ENCODE measurements at regions not wholly inside any gene's neighbourhood (a gene's known extent, or its start where the extent isn't known, plus 50 kb on each side); places are given as distances from the start of the nearest gene placed in this dataset.

DNA sequence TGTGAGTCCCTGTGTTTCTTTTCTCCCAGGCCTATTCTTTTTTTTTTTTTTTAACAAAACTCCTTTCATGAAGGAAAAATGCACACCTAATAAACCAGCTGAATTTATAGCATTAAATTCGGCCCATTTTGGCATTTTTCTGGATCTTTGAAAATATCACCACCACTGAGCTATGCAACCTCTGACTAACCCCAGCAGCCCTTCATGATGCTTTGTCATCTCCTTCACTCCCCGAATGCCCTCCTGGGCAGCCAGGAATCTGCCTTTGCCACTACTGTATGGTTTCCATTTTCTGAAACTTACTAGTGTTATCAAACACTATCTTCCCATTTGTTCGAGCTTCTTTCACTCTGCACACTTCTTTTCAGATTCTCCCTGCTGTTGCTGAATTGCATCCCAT is 97.9 kb downstream of the ZNF280B start:
- POLR2A ChIA-PET = no interaction called here
- no peaks in the 10 kb centered on the region for H3K36me3 Mint-ChIP-seq
- no peaks in the 10 kb centered on the region for H3K4me1 Mint-ChIP-seq
- CTCF ChIA-PET = interaction anchor here (1.4 kb wide), 1 partner anchor 12 kb away, joined by 7 read pairs; no protein-coding TSS in a partner anchor
- DNase-seq (ENCODE audit: low spot score) = no peak
- ATAC-seq = no peak
- no peak overlapping the region for H3K27ac Mint-ChIP-seq
- no peaks in the 10 kb centered on the region for H3K9me3 Mint-ChIP-seq
- TF ChIP-seq NFYB (CRISPR knock-in tag; conservative IDR thresholded peaks at IDR 0.05; ENCODE audit: low read depth) (no peak), TEAD4 (CRISPR knock-in tag; IDR thresholded peaks at IDR 0.05) (no peak), ZNF121 (CRISPR knock-in tag; IDR thresholded peaks at IDR 0.05) (no peak), RORB (CRISPR knock-in tag; IDR thresholded peaks at IDR 0.05) (no peak), MYBL2 (CRISPR knock-in tag; IDR thresholded peaks at IDR 0.05) (no peak), ETV6 (CRISPR knock-in tag; IDR thresholded peaks at IDR 0.05) (no peak), SOX15 (CRISPR knock-in tag; IDR thresholded peaks at IDR 0.05) (no peak), GABPB1 (CRISPR knock-in tag; IDR thresholded peaks at IDR 0.05) (no peak), KAT7 (CRISPR knock-in tag; IDR thresholded peaks at IDR 0.05; ENCODE audit: borderline replicate concordance) (no peak), ZNF138 (CRISPR knock-in tag; conservative IDR thresholded peaks at IDR 0.05) (no peak), OVOL2 (CRISPR knock-in tag; IDR thresholded peaks at IDR 0.05; ENCODE audit: borderline replicate concordance) (no peak), ATF1 (CRISPR knock-in tag; IDR thresholded peaks at IDR 0.05) (no peak), GRHL2 (CRISPR knock-in tag; IDR thresholded peaks at IDR 0.05; ENCODE audit: insufficient replicate concordance, severe bottlenecking) (no peak), SMAD3 (CRISPR knock-in tag; IDR thresholded peaks at IDR 0.05; ENCODE audit: borderline replicate concordance) (no peak)
- TF ChIP-seq, protein P1, sequence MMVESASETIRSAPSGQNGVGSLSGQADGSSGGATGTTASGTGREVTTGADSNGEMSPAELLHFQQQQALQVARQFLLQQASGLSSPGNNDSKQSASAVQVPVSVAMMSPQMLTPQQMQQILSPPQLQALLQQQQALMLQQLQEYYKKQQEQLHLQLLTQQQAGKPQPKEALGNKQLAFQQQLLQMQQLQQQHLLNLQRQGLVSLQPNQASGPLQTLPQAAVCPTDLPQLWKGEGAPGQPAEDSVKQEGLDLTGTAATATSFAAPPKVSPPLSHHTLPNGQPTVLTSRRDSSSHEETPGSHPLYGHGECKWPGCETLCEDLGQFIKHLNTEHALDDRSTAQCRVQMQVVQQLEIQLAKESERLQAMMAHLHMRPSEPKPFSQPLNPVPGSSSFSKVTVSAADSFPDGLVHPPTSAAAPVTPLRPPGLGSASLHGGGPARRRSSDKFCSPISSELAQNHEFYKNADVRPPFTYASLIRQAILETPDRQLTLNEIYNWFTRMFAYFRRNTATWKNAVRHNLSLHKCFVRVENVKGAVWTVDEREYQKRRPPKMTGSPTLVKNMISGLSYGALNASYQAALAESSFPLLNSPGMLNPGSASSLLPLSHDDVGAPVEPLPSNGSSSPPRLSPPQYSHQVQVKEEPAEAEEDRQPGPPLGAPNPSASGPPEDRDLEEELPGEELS (CRISPR knock-in tag; IDR thresholded peaks at IDR 0.05) = no peak
- TF ChIP-seq, protein P2, sequence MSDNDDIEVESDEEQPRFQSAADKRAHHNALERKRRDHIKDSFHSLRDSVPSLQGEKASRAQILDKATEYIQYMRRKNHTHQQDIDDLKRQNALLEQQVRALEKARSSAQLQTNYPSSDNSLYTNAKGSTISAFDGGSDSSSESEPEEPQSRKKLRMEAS (CRISPR knock-in tag; IDR thresholded peaks at IDR 0.05) = no peak
- TF ChIP-seq, protein P3, sequence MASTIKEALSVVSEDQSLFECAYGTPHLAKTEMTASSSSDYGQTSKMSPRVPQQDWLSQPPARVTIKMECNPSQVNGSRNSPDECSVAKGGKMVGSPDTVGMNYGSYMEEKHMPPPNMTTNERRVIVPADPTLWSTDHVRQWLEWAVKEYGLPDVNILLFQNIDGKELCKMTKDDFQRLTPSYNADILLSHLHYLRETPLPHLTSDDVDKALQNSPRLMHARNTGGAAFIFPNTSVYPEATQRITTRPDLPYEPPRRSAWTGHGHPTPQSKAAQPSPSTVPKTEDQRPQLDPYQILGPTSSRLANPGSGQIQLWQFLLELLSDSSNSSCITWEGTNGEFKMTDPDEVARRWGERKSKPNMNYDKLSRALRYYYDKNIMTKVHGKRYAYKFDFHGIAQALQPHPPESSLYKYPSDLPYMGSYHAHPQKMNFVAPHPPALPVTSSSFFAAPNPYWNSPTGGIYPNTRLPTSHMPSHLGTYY (CRISPR knock-in tag; IDR thresholded peaks at IDR 0.05) = no peak
- TF ChIP-seq, protein P4, sequence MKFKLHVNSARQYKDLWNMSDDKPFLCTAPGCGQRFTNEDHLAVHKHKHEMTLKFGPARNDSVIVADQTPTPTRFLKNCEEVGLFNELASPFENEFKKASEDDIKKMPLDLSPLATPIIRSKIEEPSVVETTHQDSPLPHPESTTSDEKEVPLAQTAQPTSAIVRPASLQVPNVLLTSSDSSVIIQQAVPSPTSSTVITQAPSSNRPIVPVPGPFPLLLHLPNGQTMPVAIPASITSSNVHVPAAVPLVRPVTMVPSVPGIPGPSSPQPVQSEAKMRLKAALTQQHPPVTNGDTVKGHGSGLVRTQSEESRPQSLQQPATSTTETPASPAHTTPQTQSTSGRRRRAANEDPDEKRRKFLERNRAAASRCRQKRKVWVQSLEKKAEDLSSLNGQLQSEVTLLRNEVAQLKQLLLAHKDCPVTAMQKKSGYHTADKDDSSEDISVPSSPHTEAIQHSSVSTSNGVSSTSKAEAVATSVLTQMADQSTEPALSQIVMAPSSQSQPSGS (CRISPR knock-in tag; IDR thresholded peaks at IDR 0.05; ENCODE audit: borderline replicate concordance, low read depth) = no peak
- TF ChIP-seq, protein P5, sequence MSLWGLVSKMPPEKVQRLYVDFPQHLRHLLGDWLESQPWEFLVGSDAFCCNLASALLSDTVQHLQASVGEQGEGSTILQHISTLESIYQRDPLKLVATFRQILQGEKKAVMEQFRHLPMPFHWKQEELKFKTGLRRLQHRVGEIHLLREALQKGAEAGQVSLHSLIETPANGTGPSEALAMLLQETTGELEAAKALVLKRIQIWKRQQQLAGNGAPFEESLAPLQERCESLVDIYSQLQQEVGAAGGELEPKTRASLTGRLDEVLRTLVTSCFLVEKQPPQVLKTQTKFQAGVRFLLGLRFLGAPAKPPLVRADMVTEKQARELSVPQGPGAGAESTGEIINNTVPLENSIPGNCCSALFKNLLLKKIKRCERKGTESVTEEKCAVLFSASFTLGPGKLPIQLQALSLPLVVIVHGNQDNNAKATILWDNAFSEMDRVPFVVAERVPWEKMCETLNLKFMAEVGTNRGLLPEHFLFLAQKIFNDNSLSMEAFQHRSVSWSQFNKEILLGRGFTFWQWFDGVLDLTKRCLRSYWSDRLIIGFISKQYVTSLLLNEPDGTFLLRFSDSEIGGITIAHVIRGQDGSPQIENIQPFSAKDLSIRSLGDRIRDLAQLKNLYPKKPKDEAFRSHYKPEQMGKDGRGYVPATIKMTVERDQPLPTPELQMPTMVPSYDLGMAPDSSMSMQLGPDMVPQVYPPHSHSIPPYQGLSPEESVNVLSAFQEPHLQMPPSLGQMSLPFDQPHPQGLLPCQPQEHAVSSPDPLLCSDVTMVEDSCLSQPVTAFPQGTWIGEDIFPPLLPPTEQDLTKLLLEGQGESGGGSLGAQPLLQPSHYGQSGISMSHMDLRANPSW (CRISPR knock-in tag; conservative IDR thresholded peaks at IDR 0.05; ENCODE audit: low read depth) = no peak
- peaks cover 100% of the 10 kb centered on the region for H3K27me3 Mint-ChIP-seq (ENCODE audit: low read depth)
- no peak overlapping the region for H3K4me3 Mint-ChIP-seq

DNA sequence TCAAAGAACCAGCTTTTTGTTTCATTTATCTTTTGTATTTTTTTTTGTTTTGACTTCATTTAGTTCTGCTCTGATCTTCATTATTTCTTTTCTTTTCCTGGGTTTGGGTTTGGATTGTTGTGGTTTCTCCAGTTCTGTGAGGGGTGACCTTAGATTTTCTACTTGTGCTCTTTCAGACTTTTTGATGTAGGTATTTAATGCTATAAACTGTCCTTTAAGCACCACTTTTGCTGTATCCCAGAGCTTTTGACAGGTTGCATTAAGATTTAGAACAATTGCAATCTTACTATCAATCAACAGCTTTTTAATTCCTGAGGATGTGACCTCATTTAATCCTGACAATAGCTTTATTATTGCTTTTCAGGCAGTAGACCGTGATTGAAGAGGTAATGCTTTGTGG is 94.3 kb downstream of the ZNF280B start:
- DNase-seq (ENCODE audit: low spot score) (no peak), ATAC-seq (no peak)
- CTCF ChIA-PET = interaction anchor here (1.4 to 2.5 kb wide), 3 partner anchors 8 to 57 kb away, joined by 3 to 21 read pairs (median 4); no protein-coding TSS in a partner anchor
- H3K4me1 Mint-ChIP-seq = no peaks in the 10 kb centered on the region
- H3K36me3 Mint-ChIP-seq = no peaks in the 10 kb centered on the region
- POLR2A ChIA-PET = no interaction called here
- no peak overlapping the region for H3K27ac Mint-ChIP-seq
- H3K27me3 Mint-ChIP-seq (ENCODE audit: low read depth) = peaks cover 100% of the 10 kb centered on the region
- H3K4me3 Mint-ChIP-seq = no peak overlapping the region
- no peaks in the 10 kb centered on the region for H3K9me3 Mint-ChIP-seq
- TF ChIP-seq ATF1 (CRISPR knock-in tag; IDR thresholded peaks at IDR 0.05) (no peak), ZNF263 (CRISPR knock-in tag; IDR thresholded peaks at IDR 0.05; ENCODE audit: low read depth) (no peak), SMAD3 (CRISPR knock-in tag; IDR thresholded peaks at IDR 0.05; ENCODE audit: borderline replicate concordance) (no peak), NR1H2 (CRISPR knock-in tag; IDR thresholded peaks at IDR 0.05) (no peak), ZNF317 (CRISPR knock-in tag; IDR thresholded peaks at IDR 0.05; ENCODE audit: borderline replicate concordance, low read depth) (no peak), GABPB1 (CRISPR knock-in tag; IDR thresholded peaks at IDR 0.05) (no peak), JAZF1 (CRISPR knock-in tag; IDR thresholded peaks at IDR 0.05) (no peak), SMAD4 (CRISPR knock-in tag; IDR thresholded peaks at IDR 0.05) (no peak), SOX15 (CRISPR knock-in tag; IDR thresholded peaks at IDR 0.05) (no peak)
- TF ChIP-seq, protein P6, sequence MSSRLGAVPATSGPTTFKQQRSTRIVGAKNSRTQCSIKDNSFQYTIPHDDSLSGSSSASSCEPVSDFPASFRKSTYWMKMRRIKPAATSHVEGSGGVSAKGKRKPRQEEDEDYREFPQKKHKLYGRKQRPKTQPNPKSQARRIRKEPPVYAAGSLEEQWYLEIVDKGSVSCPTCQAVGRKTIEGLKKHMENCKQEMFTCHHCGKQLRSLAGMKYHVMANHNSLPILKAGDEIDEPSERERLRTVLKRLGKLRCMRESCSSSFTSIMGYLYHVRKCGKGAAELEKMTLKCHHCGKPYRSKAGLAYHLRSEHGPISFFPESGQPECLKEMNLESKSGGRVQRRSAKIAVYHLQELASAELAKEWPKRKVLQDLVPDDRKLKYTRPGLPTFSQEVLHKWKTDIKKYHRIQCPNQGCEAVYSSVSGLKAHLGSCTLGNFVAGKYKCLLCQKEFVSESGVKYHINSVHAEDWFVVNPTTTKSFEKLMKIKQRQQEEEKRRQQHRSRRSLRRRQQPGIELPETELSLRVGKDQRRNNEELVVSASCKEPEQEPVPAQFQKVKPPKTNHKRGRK (CRISPR knock-in tag; IDR thresholded peaks at IDR 0.05; ENCODE audit: borderline replicate concordance) = no peak
- TF ChIP-seq, protein P7, sequence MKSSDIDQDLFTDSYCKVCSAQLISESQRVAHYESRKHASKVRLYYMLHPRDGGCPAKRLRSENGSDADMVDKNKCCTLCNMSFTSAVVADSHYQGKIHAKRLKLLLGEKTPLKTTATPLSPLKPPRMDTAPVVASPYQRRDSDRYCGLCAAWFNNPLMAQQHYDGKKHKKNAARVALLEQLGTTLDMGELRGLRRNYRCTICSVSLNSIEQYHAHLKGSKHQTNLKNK (CRISPR knock-in tag; IDR thresholded peaks at IDR 0.05) = no peak
